ENCODE measurements at regions not wholly inside any gene's neighbourhood (a gene's known extent, or its start where the extent isn't known, plus 50 kb on each side); places are given as distances from the start of the nearest gene placed in this dataset.

DNA sequence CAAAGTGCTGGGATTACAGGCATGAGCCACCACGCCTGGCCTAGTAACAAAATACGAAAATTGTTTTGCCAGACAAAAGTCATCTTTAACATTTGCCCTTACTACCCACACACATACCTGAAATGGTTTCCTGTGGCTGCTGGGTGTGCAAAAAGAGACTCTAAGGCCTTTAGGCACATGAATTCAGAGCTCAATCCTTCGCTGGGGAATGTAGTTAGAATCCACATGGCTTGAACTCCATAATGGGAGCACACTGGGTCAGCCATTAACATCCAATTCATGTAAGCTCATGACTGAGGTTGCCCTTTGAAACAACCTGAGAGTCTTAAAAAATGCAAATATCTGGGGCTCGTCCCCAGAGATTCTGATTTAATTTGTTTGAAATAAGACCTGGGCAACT is 87.8 kb downstream of the HPGD start:
- DNase-seq (ENCODE audit: low read depth): no peak
- no peak overlapping the region for H3K4me3 ChIP-seq (ENCODE audit: low read depth, low read length)
- POLR2A ChIA-PET: no interaction called here
- no peaks in the 10 kb centered on the region for H3K27me3 ChIP-seq (ENCODE audit: control insufficient read depth, insufficient read depth, low read length)
- H3K36me3 ChIP-seq (ENCODE audit: control insufficient read depth, insufficient read depth, low read length): no peaks in the 10 kb centered on the region
- TF ChIP-seq, protein P1, sequence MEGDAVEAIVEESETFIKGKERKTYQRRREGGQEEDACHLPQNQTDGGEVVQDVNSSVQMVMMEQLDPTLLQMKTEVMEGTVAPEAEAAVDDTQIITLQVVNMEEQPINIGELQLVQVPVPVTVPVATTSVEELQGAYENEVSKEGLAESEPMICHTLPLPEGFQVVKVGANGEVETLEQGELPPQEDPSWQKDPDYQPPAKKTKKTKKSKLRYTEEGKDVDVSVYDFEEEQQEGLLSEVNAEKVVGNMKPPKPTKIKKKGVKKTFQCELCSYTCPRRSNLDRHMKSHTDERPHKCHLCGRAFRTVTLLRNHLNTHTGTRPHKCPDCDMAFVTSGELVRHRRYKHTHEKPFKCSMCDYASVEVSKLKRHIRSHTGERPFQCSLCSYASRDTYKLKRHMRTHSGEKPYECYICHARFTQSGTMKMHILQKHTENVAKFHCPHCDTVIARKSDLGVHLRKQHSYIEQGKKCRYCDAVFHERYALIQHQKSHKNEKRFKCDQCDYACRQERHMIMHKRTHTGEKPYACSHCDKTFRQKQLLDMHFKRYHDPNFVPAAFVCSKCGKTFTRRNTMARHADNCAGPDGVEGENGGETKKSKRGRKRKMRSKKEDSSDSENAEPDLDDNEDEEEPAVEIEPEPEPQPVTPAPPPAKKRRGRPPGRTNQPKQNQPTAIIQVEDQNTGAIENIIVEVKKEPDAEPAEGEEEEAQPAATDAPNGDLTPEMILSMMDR (IDR thresholded peaks at IDR 0.05; ENCODE audit: insufficient read depth, low read depth, low read length): no peak
- CTCF ChIA-PET: no interaction called here

DNA sequence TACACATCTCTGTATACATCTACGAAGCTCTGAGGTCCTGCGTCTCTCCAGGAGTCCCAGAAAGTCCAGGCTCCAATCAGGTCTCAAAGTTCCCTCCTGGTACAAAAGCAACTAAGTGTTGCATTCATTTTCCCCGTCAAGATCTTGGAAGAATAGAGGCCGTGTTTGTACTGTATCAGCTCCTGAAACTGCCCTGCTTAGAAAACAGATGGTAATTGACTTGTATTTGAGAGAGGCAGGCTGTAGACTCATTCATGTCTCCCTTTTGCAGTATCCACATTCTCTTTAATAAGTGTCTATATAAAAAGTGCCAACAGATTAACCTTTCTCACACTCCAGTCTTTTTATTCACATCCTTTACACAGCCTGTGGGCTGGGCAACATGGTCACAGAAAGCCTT is 91.7 kb downstream of the HPGD start:
- TF ChIP-seq, protein P1 (IDR thresholded peaks at IDR 0.05; ENCODE audit: insufficient read depth, low read depth, low read length): no peak
- POLR2A ChIA-PET: no interaction called here
- Histone ChIP-seq H3K4me3 (ENCODE audit: low read depth, low read length) (no peak overlapping the region), H3K36me3 (ENCODE audit: control insufficient read depth, insufficient read depth, low read length) (no peaks in the 10 kb centered on the region), H3K27me3 (ENCODE audit: control insufficient read depth, insufficient read depth, low read length) (no peaks in the 10 kb centered on the region)
- CTCF ChIA-PET: no interaction called here
- DNase-seq (ENCODE audit: low read depth): no peak

DNA sequence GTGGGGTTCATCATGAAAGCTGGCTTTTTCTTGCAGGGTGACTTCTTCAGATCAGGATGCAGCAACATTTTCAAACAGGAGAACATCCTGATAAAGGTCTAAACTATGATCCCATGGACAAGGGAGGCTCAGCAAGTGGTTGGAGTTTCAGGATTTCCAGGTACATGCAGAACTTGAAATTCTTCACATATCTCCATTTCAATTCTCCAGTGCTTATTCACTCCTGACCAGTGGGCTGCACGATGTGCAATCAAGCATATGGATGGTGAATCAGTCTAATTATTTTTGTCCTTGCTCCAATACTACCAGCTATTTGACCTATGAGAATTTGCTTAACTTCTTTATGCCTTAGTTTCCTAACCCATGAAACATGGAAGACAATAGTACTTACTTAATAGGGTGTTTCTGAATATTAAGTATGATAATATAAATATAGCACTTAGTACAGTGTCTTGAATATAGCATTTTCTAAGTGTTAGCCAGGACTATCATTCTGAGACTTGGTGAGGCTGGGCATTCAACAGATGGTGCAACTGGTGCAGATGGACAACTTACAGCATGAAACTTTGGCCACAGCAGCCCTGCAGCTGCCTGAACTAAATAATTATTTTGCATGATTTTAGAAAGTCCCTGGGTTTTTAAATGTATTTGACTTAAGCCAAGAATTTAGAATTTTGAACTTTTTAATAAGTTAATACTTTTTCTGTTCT is 92.4 kb downstream of the HPGD start:
- ChIA-PET CTCF (no interaction called here), POLR2A (no interaction called here)
- Histone ChIP-seq H3K27me3 (ENCODE audit: control insufficient read depth, insufficient read depth, low read length) (no peaks in the 10 kb centered on the region), H3K36me3 (ENCODE audit: control insufficient read depth, insufficient read depth, low read length) (no peaks in the 10 kb centered on the region), H3K4me3 (ENCODE audit: low read depth, low read length) (no peak overlapping the region)
- DNase-seq (ENCODE audit: low read depth): no peak
- TF ChIP-seq, protein P1 (IDR thresholded peaks at IDR 0.05; ENCODE audit: insufficient read depth, low read depth, low read length): no peak

DNA sequence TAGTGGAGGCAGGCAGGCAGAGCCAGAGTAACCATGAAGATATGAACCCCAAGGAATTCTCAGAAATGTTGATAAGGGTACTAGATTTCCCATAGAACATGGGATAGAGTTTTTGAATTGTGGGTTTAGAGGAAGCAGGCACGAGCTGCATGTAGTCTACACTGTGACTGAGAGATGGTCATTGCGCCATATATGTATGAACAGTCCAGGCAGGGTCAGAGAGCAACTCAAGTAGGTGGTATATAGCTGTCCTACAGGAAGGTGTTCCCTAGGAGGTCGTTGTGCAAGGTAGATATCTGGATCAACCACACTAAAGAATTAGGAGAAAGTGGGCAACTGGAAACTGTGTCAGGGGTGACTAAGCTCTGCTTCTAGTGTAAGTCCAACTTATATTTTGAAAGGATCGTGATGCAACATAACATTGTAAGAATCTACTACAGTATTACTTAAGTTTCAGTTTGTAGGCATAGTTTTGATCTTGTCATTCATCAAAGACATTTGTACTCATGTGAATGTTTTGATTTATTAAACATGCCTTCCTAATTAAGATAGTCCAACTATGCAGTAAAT is 94.6 kb downstream of the HPGD start:
- no peaks in the 10 kb centered on the region for H3K27me3 ChIP-seq (ENCODE audit: control insufficient read depth, insufficient read depth, low read length)
- TF ChIP-seq, protein P1 (IDR thresholded peaks at IDR 0.05; ENCODE audit: insufficient read depth, low read depth, low read length): no peak
- H3K36me3 ChIP-seq (ENCODE audit: control insufficient read depth, insufficient read depth, low read length): no peaks in the 10 kb centered on the region
- POLR2A ChIA-PET: no interaction called here
- CTCF ChIA-PET: no interaction called here
- H3K4me3 ChIP-seq (ENCODE audit: low read depth, low read length): no peak overlapping the region
- DNase-seq (ENCODE audit: low read depth): no peak

DNA sequence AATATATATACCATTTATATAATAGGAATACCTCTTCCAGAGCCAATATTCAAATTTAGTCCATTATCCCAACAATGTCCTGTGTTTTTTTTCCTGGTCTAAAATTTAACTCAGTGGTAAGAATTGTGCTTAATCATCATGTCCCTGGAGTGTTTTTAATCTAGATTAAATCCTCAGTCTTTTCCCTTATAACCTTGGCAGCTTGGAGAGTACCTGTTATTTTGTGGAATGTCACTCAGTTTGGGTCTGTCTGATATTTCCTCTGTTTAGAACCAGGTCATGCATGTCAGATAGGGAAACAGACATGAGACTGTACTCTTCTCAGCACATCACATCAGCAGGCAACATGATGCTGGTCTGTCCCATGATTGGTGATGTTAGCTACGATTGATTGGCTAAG is 96.6 kb downstream of the HPGD start:
- CTCF ChIA-PET: no interaction called here
- no peak for DNase-seq (ENCODE audit: low read depth)
- POLR2A ChIA-PET: no interaction called here

More for the DNA sequence above, 96.6 kb downstream of the HPGD start:
- Histone ChIP-seq H3K27me3 (ENCODE audit: control insufficient read depth, insufficient read depth, low read length) (no peaks in the 10 kb centered on the region), H3K36me3 (ENCODE audit: control insufficient read depth, insufficient read depth, low read length) (no peaks in the 10 kb centered on the region), H3K4me3 (ENCODE audit: low read depth, low read length) (no peak overlapping the region)
- TF ChIP-seq, protein P1 (IDR thresholded peaks at IDR 0.05; ENCODE audit: insufficient read depth, low read depth, low read length): no peak
